Esophagus mucosa (tissue), 1 donor: ENCODE measurements at regions not wholly inside any gene's neighbourhood (a gene's known extent, or its start where the extent isn't known, plus 50 kb on each side); places are given as distances from the start of the nearest gene placed in this dataset.
"Not testable (repeated sequence)": the region's sequence is repeated elsewhere in the genome, so short reads cannot be mapped to it uniquely, and the experiment has no call there.

Experiments
- ATAC-seq: fragments of 200-7000 bp; cut with Tn5 transposase; one replicate; pipeline ENCODE4 v1.9.1; 2020
- donor health status: DM: yes; HTN: yes; CAD: no.

GRCh38 chr7:3138206-3138605, 94.5 kb upstream of the CARD11 start:
- ATAC-seq: no peak

- no peak for ATAC-seq
Observed at GRCh38 chr7:3138997-3139396, 95.3 kb upstream of the CARD11 start.

DNA sequence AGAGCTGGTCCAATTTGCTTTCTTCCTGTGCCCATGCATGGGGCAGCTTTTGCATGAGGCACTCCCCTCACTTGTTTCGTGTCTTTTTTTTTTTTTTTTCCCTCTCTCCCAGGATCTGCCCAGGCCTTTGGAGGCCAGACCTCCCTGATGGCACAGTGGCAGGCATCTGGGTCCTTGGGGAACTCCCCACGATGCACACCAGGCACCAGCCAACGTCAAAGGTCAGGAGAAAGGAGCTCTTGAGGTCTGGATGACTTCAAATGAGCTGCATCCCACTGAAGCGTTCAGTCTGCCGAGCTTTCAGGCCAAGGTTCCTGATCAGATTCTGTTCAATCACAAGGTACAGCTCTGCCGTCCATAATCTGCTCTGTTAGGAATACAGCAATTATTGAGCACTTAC, 97.2 kb upstream of the CARD11 start:
- ATAC-seq: no peak

GRCh38 chr7:3141326-3141725, 97.7 kb upstream of the CARD11 start:
- ATAC-seq: no peak

DNA sequence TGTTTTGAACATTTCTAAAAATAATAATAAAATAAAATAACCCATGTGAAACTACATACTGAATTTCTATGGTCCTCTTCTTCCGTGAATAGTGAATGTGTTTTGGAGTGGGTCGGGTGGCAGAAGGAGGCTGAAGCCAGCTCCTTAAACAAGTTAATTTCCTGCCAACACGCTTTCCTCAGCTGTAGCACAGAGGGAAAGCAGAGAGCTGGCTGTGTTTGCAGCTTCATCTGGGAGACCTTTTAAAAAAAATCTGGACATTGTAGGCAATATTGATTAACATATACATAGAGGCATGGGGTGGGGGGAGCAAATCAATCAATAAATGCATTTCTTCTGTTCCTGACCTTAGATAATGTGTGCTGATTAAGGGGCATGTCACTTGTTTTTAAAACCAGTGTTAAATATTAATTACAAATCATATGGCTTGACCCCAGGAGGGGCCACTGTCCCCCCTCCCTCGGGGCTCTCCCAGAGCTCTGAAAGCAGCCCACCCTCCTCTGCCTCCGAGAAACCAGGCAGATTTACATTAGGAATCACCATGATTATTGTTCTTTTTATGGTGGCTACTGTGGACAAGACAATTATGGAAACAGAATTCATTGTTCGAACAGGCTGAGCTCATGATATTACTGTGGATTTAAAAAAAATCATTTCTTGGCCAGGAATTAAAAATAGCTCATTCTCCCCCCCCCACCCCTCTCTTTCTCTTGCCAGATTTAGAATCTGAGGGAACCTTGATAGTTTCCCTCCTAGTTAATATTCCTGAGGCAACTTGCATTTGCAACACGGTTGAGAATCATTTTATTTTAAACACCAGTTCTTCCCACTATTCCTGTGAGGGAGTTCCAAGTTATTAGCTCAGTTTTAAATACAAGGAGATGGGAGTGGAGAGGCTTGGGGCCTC, 100.5 kb upstream of the CARD11 start:
- ATAC-seq: no peak

- not testable (repeated sequence) for ATAC-seq
Observed at GRCh38 chr7:3144776-3145125, 101.1 kb upstream of the CARD11 start.

- peak; percentile 66 for ATAC-seq
Observed at GRCh38 chr7:3146571-3147226, 103.0 kb upstream of the CARD11 start.

DNA sequence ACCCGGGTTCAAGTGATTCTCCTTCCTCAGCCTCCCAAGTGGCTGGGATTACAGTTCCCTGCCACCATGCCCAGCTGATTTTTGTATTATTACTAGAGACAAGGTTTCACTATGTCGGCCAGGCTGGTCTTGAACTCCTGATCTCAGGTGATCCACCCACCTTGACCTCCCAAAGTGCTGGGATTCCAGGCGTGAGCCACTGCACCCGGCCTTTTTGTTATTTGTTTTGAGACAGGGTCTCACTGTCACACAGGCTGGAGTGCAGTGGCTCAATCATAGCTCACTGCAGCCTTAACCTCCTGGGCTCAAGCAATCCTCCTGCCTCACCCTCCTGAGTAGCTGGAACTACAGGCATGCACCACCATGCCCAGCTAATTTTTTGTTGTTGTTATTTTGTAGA, 104.8 kb upstream of the CARD11 start:
- ATAC-seq: not testable (repeated sequence)

GRCh38 chr7:3149231-3149995, 105.7 kb upstream of the CARD11 start:
- no peak for ATAC-seq

DNA sequence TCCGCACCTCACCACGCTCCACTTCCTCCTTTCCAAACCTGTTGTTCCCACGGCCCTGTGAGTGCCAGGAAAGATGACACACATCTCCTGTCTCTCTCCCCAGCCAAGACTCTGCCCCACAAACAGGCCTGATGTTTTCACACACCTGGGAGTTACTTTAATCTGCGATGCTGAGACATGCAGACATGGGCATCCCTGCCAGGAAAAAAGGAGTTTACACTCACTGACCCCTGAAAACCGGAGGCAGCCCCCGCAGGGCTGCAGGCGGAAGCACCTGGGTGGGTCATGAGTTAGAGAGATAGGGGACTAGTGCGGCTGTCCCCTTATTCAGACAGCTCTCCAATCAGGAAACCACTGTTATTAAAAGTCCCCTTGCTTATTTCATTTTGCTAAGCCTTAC, 106.4 kb upstream of the CARD11 start:
- peak; percentile 19 for ATAC-seq

- no peak for ATAC-seq
Observed at GRCh38 chr7:3151784-3152183, 108.1 kb upstream of the CARD11 start.

GRCh38 chr7:3152714-3153113, 109.0 kb upstream of the CARD11 start:
- no peak for ATAC-seq

- no peak for ATAC-seq
Observed at GRCh38 chr7:3153118-3153517, 109.5 kb upstream of the CARD11 start.

GRCh38 chr7:3154317-3154716, 110.7 kb upstream of the CARD11 start:
- ATAC-seq: no peak

DNA sequence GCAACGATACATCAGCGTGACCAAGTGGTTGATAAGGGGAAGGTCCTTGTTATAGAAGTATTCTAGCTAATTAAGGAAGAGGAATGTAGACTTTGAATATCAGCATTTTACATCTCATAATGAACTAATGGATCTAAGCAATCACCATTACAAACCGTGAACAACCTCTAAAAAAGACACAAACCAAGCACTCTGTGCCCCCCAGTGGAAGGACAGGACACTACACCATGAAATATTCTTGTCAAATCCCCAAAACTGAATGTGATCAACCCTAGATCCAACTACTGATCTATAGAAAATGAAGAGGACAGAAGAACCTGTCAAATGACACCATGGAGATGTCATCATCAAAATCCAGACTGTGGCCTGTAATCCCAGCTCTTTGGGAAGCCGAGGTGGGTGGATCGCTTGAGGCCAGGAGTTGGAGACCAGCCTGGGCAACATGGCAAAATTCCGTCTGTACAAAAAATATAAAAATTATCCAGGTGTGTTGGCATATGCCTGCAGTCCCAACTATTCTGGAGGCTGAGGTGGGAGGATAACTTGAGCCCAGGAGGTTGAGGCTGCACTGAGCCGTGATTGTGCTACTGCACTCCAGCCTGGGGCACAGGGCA, 111.3 kb upstream of the CARD11 start:
- peak; percentile 63 for ATAC-seq

GRCh38 chr7:3156508-3156907, 112.8 kb upstream of the CARD11 start:
- no peak for ATAC-seq

- no peak for ATAC-seq
Observed at GRCh38 chr7:3157566-3158287, 114.1 kb upstream of the CARD11 start.

DNA sequence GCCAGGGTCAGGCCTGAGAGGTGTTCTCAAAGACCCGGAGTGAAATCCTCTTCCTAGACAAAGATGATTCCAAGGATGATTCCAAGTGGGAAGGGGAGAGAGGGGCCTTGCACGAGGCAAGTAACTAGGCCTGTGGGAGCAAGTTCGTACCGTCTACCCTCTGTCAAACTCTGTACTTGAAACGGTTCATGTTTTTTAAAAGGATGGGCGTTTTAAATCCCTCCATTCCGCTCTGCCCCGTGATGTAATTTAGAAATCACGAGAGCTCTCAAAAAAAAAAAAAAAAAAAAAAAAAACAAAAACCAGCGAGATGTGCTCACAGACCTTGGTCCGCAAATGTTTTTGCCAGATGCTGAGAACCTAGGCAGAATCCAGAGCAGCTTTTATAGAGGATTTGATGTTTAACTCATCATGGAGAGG, 114.7 kb upstream of the CARD11 start:
- ATAC-seq: no peak

DNA sequence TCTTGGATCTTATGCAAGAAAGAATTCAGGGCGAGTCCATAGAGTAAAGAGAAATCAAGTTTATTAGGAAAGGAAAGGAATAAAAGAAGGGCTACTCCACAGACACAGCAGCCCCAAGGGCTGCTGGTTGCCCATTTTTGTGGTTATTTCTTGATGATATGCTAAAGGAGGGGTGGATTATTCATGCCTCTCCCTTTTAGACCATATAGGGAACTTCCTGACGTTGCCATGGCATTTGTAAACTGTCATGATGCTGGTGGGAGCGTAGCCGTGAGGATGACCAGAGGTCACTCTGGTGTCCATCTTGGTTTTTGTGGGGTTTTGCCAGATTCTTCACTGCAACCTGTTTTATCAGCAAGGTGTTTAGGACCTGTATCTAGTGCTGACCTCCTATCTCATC, 115.4 kb upstream of the CARD11 start:
- no peak for ATAC-seq

GRCh38 chr7:3159445-3159844, 115.8 kb upstream of the CARD11 start:
- ATAC-seq: no peak

DNA sequence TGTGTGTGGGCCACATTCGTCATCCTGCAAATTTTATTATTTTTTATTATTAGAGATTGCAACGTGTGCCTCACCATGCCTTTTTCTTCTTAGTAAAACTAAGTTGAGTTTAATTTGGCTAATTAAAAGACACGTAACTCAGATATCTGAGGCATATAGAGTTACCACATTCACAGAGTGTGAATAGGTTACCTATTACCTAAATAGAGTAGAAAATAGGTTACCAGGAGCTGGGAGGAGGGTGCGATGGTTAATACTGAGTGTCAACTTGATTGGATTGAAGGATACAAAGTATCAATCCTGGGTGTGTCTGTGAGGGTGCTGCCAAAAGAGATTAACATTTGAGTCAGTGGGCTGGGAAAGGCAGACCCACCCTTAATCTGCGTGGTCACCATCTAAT, 116.3 kb upstream of the CARD11 start:
- ATAC-seq: not testable (repeated sequence)

DNA sequence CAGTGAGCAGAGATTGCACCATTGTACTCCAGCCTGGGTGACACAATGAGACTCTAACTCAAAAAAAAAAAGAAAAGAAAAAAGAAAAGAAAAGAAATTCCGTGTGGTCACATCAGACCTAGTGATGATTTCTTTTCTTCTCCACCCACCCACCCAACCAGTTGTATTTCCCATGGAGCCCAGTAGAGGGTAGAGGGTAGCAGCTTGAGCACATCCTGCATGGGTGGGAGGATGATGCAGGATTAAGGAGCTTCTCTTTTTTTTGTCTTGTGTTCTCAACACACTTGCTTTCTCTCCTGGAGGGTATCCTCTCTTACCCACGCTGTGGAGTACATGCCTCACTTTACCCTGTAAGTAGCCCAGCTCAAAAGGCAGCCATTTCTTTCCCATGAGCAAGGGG, 118.6 kb upstream of the CARD11 start:
- no peak for ATAC-seq
